K562 (cell line): ENCODE measurements at regions not wholly inside any gene's neighbourhood (a gene's known extent, or its start where the extent isn't known, plus 50 kb on each side); places are given as distances from the start of the nearest gene placed in this dataset.

Experiments
- CBX3 ChIP-seq, 2 experiments: IDR thresholded peaks; 1 replicate in 1 of 2; 2 replicates in 1 of 2; pipeline ENCODE4 v1.6.1; 2012; ENCODE audit warnings: inconsistent platforms in 2 of 2, low read length in 2 of 2, borderline replicate concordance in 1 of 2, control low read depth in 1 of 2
- CHD1 ChIP-seq: fragments of 200-600 bp; sonication (generic); IDR thresholded peaks from one replicate; pipeline ENCODE4 v1.6.1; 2012; ENCODE audit warnings: mild to moderate bottlenecking, moderate library complexity, low read length, inconsistent platforms
- TF ChIP-seq, protein P1 (sequence below), 3 experiments: IDR thresholded peaks in 2 of 3; conservative IDR thresholded peaks in 1 of 3; 2 replicates each; pipeline ENCODE4 v1.5.1; 2011 to 2012; ENCODE audit warnings: low read length in 3 of 3, mild to moderate bottlenecking in 3 of 3, control low read depth in 2 of 3, improper control_type of control experiment in 1 of 3, inconsistent platforms in 1 of 3, low read depth in 1 of 3, mixed read lengths in 1 of 3, moderate library complexity in 1 of 3; ENCODE audit not compliant: insufficient read depth in 2 of 3

DNA sequence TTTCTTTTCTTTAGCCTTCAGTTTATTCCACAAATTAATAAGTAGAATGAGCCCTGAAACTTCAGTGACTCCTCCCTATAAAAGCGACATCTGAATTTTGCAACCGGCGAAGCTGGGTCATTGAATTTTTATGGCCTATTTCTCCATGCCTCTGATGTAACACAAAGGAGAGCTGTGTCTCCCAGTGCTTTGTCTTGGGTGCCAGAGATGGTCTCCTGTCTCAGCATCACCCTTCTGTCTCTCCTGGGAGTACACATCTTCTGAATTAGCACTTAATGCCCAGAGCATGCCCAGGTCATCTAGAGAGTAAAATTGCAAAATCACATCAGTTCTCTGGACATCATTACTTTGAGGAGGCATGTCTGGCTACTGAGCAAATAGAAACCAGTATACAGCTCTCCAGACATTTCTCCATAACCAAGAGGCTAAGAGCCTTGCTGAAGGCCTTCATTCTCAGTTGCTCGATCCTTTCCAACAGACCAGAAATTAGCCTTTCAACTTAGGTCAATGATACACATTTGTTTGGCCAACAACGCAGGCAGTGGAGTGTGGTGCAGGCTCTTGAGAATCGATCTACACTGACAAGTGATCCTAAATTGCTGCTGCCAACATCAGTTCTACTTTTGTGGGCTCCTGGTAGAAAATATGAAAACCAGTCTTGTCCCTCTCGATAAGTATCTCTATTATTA is 176.0 kb upstream of the FOXQ1 start:
- no peak for TF ChIP-seq CHD1
- no peak for TF ChIP-seq CBX3 (IDR thresholded peaks at IDR 0.05; ENCODE audit: borderline replicate concordance in 1 of 2, low read length in 2 of 2)
- TF ChIP-seq, protein P1, sequence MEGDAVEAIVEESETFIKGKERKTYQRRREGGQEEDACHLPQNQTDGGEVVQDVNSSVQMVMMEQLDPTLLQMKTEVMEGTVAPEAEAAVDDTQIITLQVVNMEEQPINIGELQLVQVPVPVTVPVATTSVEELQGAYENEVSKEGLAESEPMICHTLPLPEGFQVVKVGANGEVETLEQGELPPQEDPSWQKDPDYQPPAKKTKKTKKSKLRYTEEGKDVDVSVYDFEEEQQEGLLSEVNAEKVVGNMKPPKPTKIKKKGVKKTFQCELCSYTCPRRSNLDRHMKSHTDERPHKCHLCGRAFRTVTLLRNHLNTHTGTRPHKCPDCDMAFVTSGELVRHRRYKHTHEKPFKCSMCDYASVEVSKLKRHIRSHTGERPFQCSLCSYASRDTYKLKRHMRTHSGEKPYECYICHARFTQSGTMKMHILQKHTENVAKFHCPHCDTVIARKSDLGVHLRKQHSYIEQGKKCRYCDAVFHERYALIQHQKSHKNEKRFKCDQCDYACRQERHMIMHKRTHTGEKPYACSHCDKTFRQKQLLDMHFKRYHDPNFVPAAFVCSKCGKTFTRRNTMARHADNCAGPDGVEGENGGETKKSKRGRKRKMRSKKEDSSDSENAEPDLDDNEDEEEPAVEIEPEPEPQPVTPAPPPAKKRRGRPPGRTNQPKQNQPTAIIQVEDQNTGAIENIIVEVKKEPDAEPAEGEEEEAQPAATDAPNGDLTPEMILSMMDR (IDR thresholded peaks at IDR 0.05 in 2 of 3, conservative IDR thresholded peaks at IDR 0.05 in 1 of 3; ENCODE audit: insufficient read depth in 2 of 3, low read depth in 1 of 3, low read length in 3 of 3) = no peak
